ENCODE measurements at regions not wholly inside any gene's neighbourhood (a gene's known extent, or its start where the extent isn't known, plus 50 kb on each side); places are given as distances from the start of the nearest gene placed in this dataset.

GRCh38 chr16:5838071-5838470 lies 740.5 kb upstream of the EEF2KMT start:
- no peaks in the 10 kb centered on the region for H3K36me3 Mint-ChIP-seq (ENCODE audit: low read depth)
- no peaks in the 10 kb centered on the region for H3K4me1 Mint-ChIP-seq (ENCODE audit: low read depth)
- TF ChIP-seq CTCF (IDR thresholded peaks at IDR 0.05), result no peak
- H3K27ac Mint-ChIP-seq (ENCODE audit: unreplicated experiment), result no peak overlapping the region
- DNase-seq (ENCODE audit: low spot score), result no peak
- H3K4me3 Mint-ChIP-seq (ENCODE audit: unreplicated experiment), result no peak overlapping the region
- H3K27me3 Mint-ChIP-seq (ENCODE audit: low read depth), result no peaks in the 10 kb centered on the region
- peaks cover 48% of the 10 kb centered on the region for H3K9me3 Mint-ChIP-seq (ENCODE audit: low read depth)

- DNase-seq (ENCODE audit: low spot score), result no peak
- TF ChIP-seq CTCF (IDR thresholded peaks at IDR 0.05), result no peak
- no peaks in the 10 kb centered on the region for H3K27me3 Mint-ChIP-seq (ENCODE audit: low read depth)
- H3K36me3 Mint-ChIP-seq (ENCODE audit: low read depth), result no peaks in the 10 kb centered on the region
- no peak overlapping the region for H3K4me3 Mint-ChIP-seq (ENCODE audit: unreplicated experiment)
- H3K27ac Mint-ChIP-seq (ENCODE audit: unreplicated experiment), result no peak overlapping the region
- no peaks in the 10 kb centered on the region for H3K4me1 Mint-ChIP-seq (ENCODE audit: low read depth)
- H3K9me3 Mint-ChIP-seq (ENCODE audit: low read depth), result peaks cover 47% of the 10 kb centered on the region
Observed at GRCh38 chr16:5837007-5837670, 739.5 kb upstream of the EEF2KMT start.

DNA sequence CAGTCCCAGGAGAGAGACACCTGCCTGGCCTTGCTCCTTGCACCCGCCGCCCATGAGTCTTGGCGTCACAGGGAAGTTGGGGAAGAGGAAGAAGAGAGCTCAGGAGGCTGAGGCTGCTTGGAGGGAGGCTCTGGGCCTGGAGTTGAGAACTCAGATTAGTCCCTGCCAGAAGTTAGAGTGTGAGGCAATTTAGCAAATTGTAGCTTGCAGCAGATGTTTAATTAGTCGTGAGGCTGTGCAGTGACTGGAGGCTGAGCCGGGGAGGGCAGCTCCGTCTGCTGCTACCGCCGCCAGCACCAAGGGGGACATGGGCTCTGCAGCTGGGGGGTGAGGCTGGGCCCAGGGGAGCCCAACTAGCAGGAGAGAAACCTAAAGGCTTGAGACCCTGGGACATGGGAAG lies 738.3 kb upstream of the EEF2KMT start:
- H3K27ac Mint-ChIP-seq (ENCODE audit: unreplicated experiment), result no peak overlapping the region
- H3K9me3 Mint-ChIP-seq (ENCODE audit: low read depth), result peaks cover 49% of the 10 kb centered on the region
- no peak overlapping the region for H3K4me3 Mint-ChIP-seq (ENCODE audit: unreplicated experiment)
- DNase-seq (ENCODE audit: low spot score), result no peak
- no peaks in the 10 kb centered on the region for H3K27me3 Mint-ChIP-seq (ENCODE audit: low read depth)
- H3K4me1 Mint-ChIP-seq (ENCODE audit: low read depth), result no peaks in the 10 kb centered on the region
- H3K36me3 Mint-ChIP-seq (ENCODE audit: low read depth), result no peaks in the 10 kb centered on the region
- TF ChIP-seq CTCF (IDR thresholded peaks at IDR 0.05), result no peak

- Mint-ChIP-seq H3K27ac (ENCODE audit: unreplicated experiment) (no peak overlapping the region), H3K36me3 (ENCODE audit: low read depth) (no peaks in the 10 kb centered on the region), H3K4me1 (ENCODE audit: low read depth) (no peaks in the 10 kb centered on the region), H3K9me3 (ENCODE audit: low read depth) (peaks cover 28% of the 10 kb centered on the region), H3K4me3 (ENCODE audit: unreplicated experiment) (no peak overlapping the region), H3K27me3 (ENCODE audit: low read depth) (no peaks in the 10 kb centered on the region)
- no peak for TF ChIP-seq CTCF (IDR thresholded peaks at IDR 0.05)
- no peak for DNase-seq (ENCODE audit: low spot score)
Observed at GRCh38 chr16:5826332-5826731, 728.7 kb upstream of the EEF2KMT start.

DNA sequence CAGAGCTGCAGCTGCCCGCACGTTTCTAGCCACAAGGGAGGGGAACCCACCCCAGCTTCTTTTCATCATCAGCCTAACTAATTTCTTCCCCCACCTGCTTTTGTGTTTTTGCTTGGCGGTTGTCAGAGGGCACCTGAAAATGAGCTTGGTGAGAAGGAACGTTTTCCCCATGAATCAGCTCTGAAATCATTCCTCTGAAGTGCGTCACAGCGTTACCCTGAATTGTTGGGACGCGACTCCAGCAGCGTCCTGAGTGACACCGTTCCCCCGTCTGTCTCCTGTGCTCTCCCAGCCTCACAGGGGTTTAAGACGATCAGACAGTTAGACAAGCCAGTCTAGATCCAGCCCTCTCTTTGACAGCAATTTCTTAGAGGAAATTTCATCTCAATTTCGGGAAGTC lies 722.9 kb upstream of the EEF2KMT start:
- no peak overlapping the region for H3K4me3 Mint-ChIP-seq (ENCODE audit: unreplicated experiment)
- no peaks in the 10 kb centered on the region for H3K4me1 Mint-ChIP-seq (ENCODE audit: low read depth)
- H3K9me3 Mint-ChIP-seq (ENCODE audit: low read depth), result peaks cover 37% of the 10 kb centered on the region
- H3K36me3 Mint-ChIP-seq (ENCODE audit: low read depth), result no peaks in the 10 kb centered on the region
- H3K27me3 Mint-ChIP-seq (ENCODE audit: low read depth), result no peaks in the 10 kb centered on the region
- TF ChIP-seq CTCF (IDR thresholded peaks at IDR 0.05), result no peak
- H3K27ac Mint-ChIP-seq (ENCODE audit: unreplicated experiment), result no peak overlapping the region
- no peak for DNase-seq (ENCODE audit: low spot score)

All from chondrocyte (in vitro differentiated cells).